HEK293T (cell line): ENCODE measurements at regions not wholly inside any gene's neighbourhood (a gene's known extent, or its start where the extent isn't known, plus 50 kb on each side); places are given as distances from the start of the nearest gene placed in this dataset.

Experiments used
- CTBP1 ChIP-seq: fragments of 450-650 bp; IDR thresholded peaks from 2 replicates; pipeline ENCODE4 v1.6.1; 2016; ENCODE audit warnings: borderline replicate concordance
- ELF4 ChIP-seq: fragments of 450-650 bp; IDR thresholded peaks from 2 replicates; pipeline ENCODE4 v1.6.1; 2017; ENCODE audit warnings: antibody characterized with exemption
- FOXA1 ChIP-seq: fragments of 450-650 bp; IDR thresholded peaks from 2 replicates; pipeline ENCODE4 v1.6.1; 2016; ENCODE audit warnings: mild to moderate bottlenecking
- FOXK2 ChIP-seq: fragments of 450-650 bp; IDR thresholded peaks from 2 replicates; pipeline ENCODE4 v1.6.1; 2016; ENCODE audit warnings: mild to moderate bottlenecking
- FOXM1 ChIP-seq: fragments of 450-650 bp; IDR thresholded peaks from 2 replicates; pipeline ENCODE4 v1.6.1; 2017; ENCODE audit warnings: mild to moderate bottlenecking, borderline replicate concordance
- LEF1 ChIP-seq: fragments of 450-650 bp; IDR thresholded peaks from 2 replicates; pipeline ENCODE4 v1.6.1; 2017; ENCODE audit warnings: mild to moderate bottlenecking, borderline replicate concordance
- NFRKB ChIP-seq: fragments of 450-650 bp; IDR thresholded peaks from 2 replicates; pipeline ENCODE4 v1.6.1; 2016; ENCODE audit warnings: mild to moderate bottlenecking, moderate library complexity
- SUZ12 ChIP-seq: fragments of 450-650 bp; IDR thresholded peaks from 2 replicates; pipeline ENCODE4 v1.6.1; 2016; ENCODE audit warnings: mild to moderate bottlenecking

DNA sequence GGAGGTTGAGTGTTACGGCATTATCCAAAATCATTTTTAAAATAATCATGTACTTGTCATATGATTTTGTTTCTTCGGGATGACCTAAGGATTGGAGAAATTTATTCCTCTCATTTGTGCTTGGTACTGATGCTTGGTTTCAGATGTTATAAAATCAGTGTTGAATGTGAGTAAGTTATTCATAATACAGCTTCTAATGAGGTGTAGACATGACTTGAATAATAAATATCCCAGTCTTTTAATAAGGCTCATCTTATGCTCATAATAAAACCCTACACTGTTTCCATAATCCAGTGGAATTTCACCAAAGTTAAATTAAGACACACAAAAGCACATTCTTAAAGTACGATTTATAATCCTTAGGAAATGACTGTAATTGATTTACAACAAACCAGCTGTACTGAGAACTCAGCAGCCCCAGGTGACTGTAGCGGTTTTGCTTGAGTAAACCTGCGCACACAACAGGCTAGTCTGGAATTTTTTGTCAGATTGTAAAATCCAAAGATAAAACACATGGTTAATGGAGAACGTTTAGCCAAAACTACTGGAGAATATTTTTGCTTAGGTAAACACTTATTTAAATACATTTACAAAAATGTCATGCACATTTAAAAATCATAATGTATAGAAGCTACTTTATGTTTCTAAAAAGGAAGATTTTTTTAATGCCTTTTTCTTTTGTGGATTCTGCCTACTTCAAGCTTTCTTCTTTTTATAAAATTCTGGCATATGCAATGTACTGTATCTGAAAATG lies 609.8 kb upstream of the GRAMD2B start:
- TF ChIP-seq FOXM1 (no peak), CTBP1 (no peak), FOXA1 (no peak), ELF4 (no peak), FOXK2 (no peak), NFRKB (no peak), LEF1 (no peak), SUZ12 (no peak)
